ENCODE measurements at regions not wholly inside any gene's neighbourhood (a gene's known extent, or its start where the extent isn't known, plus 50 kb on each side); places are given as distances from the start of the nearest gene placed in this dataset.
"Not testable (repeated sequence)": the region's sequence is repeated elsewhere in the genome, so short reads cannot be mapped to it uniquely, and the experiment has no call there.

- H3K4me3 ChIP-seq: no peak overlapping the region
- TF ChIP-seq, protein P1, sequence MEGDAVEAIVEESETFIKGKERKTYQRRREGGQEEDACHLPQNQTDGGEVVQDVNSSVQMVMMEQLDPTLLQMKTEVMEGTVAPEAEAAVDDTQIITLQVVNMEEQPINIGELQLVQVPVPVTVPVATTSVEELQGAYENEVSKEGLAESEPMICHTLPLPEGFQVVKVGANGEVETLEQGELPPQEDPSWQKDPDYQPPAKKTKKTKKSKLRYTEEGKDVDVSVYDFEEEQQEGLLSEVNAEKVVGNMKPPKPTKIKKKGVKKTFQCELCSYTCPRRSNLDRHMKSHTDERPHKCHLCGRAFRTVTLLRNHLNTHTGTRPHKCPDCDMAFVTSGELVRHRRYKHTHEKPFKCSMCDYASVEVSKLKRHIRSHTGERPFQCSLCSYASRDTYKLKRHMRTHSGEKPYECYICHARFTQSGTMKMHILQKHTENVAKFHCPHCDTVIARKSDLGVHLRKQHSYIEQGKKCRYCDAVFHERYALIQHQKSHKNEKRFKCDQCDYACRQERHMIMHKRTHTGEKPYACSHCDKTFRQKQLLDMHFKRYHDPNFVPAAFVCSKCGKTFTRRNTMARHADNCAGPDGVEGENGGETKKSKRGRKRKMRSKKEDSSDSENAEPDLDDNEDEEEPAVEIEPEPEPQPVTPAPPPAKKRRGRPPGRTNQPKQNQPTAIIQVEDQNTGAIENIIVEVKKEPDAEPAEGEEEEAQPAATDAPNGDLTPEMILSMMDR (IDR thresholded peaks at IDR 0.05): no peak
- no peak for DNase-seq (ENCODE audit: low spot score)
- no peak overlapping the region for H3K27ac ChIP-seq
Observed at GRCh38 chr16:64083428-64084129, 1038.3 kb downstream of the CDH11 start.

DNA sequence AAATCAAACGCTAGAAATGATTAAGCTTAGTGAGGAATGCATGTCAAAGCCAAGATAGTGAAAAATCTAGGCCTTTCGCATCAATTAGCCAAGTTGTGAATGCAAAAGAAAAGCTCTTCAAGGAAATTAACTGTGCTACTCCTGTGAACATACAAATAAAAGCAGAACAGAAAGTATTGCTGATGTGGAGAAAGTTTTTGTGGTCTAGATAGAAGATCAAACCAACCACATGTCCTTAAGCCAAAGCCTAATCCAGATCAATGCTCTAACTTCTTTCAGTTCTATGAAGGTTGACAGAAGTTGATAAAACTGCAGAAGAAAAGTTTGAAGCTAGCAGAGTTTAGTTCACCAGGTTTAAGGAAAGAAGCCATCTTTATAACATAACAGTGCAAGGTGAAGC, 1044.6 kb downstream of the CDH11 start:
- Histone ChIP-seq H3K4me3 (no peak overlapping the region), H3K27ac (no peak overlapping the region)
- no peak for DNase-seq (ENCODE audit: low spot score)
- TF ChIP-seq, protein P1 (IDR thresholded peaks at IDR 0.05): no peak

GRCh38 chr16:64074706-64075105, 1047.2 kb downstream of the CDH11 start:
- no peak for DNase-seq (ENCODE audit: low spot score)
- no peak overlapping the region for H3K27ac ChIP-seq
- TF ChIP-seq, protein P1 (IDR thresholded peaks at IDR 0.05): no peak
- no peak overlapping the region for H3K4me3 ChIP-seq

- H3K4me3 ChIP-seq; DNase-seq (ENCODE audit: low spot score); H3K27ac ChIP-seq: not testable (repeated sequence)
Observed at GRCh38 chr16:64072131-64072730, 1049.6 kb downstream of the CDH11 start.

DNA sequence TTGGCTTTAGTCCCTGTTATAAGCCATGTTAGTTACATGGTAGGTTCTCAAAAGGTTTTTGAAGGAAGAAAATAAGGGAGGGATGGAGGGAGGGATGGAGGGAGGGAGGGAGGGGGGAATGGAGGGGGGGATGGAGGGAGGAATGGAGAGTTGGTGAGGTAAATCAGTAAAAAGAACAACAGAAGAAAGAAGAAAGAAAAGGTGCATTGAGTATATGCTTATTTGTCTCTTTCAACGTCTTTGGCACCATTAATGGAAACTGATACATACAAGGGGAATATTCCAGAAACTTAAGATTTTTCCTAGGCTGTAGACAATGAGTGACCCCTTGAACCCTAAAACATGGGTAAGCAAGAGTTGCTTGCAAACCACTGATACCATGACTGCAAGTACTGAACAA, 1056.3 kb downstream of the CDH11 start:
- H3K27ac ChIP-seq: no peak overlapping the region
- TF ChIP-seq, protein P1 (IDR thresholded peaks at IDR 0.05): no peak
- DNase-seq (ENCODE audit: low spot score): no peak

DNA sequence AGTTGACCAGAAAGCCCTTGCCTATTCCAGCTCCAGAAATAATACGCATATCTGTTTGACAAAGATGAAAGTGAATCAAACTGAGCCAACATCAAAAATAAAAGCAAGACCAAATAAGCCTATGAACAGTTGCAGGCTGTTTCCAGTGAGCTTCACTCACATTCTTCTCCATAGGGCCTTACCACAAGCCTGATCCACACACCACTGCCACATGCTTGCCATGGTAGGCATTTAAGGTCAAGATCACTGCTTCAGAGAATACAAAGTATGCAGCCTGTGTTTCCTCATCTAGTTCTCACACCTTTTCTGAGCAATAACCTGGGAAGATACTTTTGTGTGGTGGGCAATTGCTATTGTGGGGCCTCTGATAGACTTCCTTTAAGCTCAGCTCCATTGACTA, 1060.2 kb downstream of the CDH11 start:
- DNase-seq (ENCODE audit: low spot score): no peak
- Histone ChIP-seq H3K4me3 (no peak overlapping the region), H3K27ac (no peak overlapping the region)
- TF ChIP-seq, protein P1 (IDR thresholded peaks at IDR 0.05): no peak

More for the DNA sequence above, 1056.3 kb downstream of the CDH11 start:
- no peak overlapping the region for H3K4me3 ChIP-seq

GRCh38 chr16:64060631-64061030, 1061.2 kb downstream of the CDH11 start:
- no peak overlapping the region for H3K4me3 ChIP-seq
- TF ChIP-seq, protein P1 (IDR thresholded peaks at IDR 0.05): no peak
- no peak for DNase-seq (ENCODE audit: low spot score)
- no peak overlapping the region for H3K27ac ChIP-seq
